Ishikawa (cell line): ENCODE measurements at regions not wholly inside any gene's neighbourhood (a gene's known extent, or its start where the extent isn't known, plus 50 kb on each side); places are given as distances from the start of the nearest gene placed in this dataset.

Experiments used
- CREB1 ChIP-seq: IDR thresholded peaks from 2 replicates; pipeline ENCODE4 v1.6.1; 2012; ENCODE audit warnings: low read depth
- EP300 ChIP-seq: IDR thresholded peaks from 2 replicates; pipeline ENCODE4 v1.6.1; 2012; ENCODE audit warnings: borderline replicate concordance
- MAX ChIP-seq: IDR thresholded peaks from 2 replicates; pipeline ENCODE4 v1.6.1; 2012
- RAD21 ChIP-seq: IDR thresholded peaks from 2 replicates; pipeline ENCODE4 v1.6.1; 2012; ENCODE audit warnings: low read depth

GRCh38 chr4:24372881-24373280, 211.5 kb downstream of the DHX15 start:
- TF ChIP-seq CREB1, result no peak
- no peak for TF ChIP-seq RAD21
- TF ChIP-seq MAX, result no peak
- TF ChIP-seq EP300, result no peak
